HG03571 (cell line): ENCODE measurements at regions not wholly inside any gene's neighbourhood (a gene's known extent, or its start where the extent isn't known, plus 50 kb on each side); places are given as distances from the start of the nearest gene placed in this dataset.
A peak's percentile ranks its signal among the peaks of the same experiment; 100 is the strongest.
"Not testable (repeated sequence)": the region's sequence is repeated elsewhere in the genome, so short reads cannot be mapped to it uniquely, and the experiment has no call there.

Experiments
- ATAC-seq: cut with Tn5 transposase; IDR thresholded peaks from one replicate; pipeline ENCODE4 v1.9.1; 2021; ENCODE audit not compliant: unreplicated experiment

DNA sequence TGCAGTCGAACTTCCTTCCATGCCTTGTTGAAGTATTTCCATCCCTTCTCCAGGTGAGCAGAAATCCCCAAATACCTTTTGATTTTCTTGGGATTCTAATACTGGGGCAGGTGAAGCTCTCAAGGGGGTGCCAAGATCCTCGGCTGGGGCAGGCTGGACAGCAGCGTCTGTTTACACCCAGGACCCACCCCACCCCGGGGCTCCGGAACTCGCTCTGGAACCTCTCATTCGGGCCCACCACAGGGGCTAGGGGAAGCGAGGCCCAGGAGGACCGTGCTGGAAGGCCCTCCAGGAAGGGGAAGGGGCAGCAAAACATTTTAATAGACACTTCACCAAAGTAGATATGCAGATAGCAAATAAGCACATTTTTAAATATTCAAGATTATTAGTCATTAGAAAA is 161.9 kb upstream of the GORAB start:
- no peak for ATAC-seq

DNA sequence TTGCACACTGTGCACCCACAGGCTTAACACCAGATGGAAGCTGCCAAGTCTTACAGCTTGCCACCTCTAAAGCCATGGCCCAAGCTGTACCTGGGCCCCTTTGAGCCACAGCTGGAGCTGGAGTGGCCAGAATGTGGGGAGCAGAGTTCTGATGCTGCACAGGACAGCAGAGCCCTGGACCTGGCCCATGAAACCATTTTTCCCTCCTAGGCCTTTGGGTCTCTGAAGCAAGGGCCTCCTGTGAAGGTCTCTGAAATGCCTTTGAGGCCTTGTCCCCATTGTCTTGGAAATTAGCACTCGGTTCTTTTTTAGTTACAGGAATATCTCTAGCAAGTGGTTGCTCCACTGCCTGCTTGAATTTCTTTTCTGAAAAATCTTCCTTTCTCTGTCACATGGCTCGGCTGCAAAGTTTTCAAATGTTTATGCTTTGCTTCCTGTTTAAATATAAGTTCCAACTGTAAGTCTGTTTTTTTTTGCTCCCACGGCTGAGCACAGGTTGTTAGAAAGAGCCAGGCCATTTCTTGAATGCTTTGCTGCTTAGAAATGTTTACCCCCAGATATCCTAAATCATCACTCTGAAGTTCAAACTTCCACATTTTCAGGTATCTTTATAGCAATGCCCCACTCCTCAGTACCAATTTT is 156.8 kb upstream of the GORAB start:
- no peak for ATAC-seq

DNA sequence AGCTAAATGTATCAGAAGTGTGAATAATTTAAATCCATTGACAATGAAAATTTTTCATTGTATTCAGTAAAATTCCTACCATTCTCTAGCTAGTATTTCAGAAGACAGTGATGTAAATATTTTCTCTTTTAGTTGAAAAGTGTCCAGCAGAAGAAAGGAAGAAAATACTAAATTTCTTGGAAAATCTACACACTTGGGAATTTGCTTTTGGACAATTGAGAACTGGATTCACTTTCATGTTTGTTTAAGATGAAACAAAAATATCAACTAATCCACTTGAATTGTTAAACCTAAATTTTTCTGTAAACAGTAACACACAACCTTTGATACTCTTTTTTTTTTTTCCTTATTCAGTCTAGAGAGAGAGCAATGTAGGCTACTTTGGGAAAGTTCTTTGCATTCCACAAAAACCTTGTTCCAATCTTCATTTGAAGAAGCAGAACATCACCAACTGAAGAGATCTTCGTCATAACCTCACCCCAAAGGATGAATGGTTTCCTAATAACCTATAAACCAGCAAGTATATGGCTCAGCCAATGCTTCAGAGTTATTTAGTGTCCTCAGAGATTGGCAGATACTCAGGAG is 155.1 kb upstream of the GORAB start:
- ATAC-seq = no peak

DNA sequence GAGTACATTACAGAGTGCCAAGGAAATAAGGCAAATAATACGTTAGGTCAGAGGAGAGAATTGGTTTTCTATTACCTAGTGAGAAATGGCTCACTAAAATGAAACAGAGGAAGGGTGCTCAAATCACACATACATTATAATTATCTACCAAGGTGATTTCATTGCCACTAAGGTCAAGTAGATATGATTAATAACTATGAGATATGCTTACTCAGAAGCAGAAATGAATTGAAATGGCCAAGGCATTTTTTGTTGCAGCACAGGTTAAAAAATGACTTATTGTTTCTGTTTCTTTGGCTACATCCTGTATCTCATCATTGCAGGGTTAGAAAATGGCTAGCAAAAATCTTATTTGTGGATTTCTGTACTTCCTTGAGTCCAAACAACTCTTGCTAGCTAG is 154.5 kb upstream of the GORAB start:
- ATAC-seq = peak; percentile 93

DNA sequence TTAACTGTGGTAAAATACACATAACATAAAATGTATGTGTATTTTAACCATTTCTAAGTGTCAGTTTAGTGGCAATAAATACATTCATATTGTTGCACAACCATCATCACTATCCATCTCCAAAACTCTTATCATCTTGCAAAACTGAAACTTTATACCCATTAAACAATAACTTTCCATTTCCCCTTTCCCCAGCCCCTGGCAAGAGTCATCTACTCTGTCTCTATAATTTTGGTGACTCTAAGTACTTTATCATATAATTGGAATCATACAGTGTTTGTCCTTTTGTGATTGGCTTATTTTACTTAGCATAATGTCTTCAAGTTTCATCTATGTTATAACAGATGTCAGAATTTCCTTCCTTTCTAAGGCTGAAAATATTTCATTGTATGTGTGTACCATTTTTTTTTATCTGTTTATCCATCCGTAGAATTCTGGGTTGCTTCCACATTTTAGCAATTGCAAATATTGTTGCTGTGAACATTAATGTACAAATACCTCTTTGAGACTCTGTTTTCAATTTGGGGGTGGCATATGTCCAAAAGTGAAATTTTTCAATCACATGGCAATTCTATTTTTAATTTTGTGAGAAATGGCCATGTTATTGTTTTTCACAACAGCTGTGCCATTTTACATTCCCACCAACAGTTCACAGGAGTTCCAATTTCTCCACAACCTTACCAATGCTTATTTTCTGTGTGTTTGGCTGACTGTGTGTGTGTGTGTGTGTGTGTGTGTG is 153.9 kb upstream of the GORAB start:
- ATAC-seq = peak; percentile 28

DNA sequence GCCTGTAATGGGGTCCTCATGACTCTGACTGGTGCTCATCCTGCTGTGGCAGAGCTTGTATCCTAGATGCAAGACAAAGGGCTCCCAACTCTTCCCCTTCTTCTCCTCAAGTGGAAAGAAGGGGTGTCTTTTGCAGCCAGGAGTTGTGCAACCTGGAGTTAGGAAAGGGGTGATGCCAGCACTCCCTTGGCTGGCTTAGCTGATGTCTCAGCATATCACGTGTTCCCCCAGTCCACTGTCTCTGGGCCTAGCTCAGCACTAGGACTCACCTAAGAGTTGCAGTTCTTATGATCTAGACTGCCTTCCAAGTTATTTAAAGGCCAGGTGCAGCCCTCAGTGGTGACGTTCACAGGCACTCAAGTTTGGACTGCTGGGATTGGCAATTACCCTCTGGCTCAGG is 146.2 kb upstream of the GORAB start:
- ATAC-seq = no peak

DNA sequence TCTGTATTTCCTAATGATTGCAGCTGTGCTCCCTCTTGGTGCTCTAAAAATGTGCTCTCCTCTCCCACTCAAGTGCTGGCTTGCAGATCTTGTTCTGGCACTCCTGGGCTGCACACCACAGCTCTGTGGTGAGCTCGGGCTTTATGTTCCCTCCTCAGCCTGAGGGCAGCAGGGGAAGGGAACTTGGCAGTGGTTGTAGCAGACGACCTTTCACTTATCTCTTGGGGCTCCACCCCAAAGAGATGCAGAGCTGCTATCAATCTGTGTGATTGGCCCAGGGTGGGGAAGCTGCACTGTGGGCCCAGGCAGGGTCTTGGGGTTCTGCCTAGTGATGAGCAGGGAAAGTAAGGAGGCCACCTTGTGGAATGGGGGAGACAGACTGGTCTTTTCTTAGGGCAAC is 143.5 kb upstream of the GORAB start:
- no peak for ATAC-seq

DNA sequence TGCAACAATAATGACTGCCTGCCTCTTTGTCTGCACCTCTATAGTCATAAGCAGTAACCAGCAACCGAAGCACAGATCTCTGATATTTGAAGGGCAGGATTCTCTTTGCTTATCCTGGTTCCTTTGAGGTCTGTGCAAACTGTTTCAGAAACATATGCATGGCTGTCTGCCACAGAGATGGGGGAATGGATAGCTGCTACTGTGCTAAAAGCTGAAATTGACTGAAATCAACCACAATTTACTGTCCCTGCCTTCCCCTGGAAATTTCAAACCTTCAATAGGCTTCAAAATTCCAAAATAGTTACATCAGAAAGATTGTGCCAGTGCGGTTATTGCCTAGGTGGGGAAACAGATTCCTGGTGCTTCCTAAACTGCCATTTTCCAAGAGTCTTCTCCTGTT is 136.8 kb upstream of the GORAB start:
- no peak for ATAC-seq

DNA sequence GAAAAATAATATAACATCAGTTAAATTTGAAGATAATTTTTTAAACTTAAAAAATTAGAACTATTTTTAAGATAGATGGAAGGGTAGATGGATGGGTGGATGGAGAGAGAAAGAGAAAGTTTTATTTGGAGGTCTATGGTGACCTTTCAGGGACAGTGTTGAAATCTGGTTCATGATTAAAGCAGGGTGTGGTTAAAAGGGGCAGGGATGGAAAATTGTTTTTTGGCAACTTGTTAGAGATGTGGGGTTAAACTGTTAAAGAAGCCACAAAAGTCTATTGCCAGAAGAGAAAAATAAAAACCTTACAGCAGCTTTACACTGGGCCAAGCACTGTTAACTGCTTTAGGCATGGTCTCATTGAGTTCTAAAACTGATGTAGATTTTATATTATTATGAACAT is 134.9 kb upstream of the GORAB start:
- no peak for ATAC-seq

DNA sequence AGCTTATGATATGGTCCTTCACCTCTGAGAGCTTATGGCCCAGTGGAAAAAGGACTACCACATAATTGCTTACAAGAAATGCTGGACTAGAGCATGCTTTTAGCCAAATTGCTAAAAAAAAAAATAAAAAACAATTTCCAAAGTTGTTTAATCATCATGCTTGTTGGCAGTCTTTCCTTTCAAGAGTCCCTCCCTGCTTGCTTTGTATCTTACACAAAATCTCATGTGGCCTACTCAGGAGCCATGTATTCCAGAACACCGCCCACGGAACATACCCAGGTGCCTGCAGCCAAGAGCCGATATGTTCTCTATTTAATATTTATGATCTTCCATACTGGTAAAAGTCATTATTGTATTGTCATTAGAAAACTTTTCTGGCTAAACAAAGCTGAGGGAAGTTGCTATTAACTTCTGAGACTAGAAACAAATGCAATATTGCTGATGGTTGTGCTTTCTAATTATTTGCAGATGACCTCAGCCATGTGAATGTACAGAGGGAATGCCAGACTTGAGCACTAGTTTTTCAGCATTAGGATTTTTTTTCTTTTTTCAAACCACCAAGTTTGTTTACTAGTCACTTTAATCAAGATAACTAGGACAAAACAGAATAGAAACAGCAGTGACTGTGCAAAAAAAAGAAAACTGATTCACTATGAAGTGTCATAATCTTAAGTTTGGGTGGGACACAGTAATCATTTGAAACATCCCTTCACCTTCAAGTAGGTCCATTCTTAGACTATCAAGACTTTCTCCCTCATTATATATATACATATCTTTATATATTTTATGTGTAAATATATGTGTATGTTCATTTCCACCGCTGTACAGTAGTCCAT is 129.3 kb upstream of the GORAB start:
- ATAC-seq = no peak

DNA sequence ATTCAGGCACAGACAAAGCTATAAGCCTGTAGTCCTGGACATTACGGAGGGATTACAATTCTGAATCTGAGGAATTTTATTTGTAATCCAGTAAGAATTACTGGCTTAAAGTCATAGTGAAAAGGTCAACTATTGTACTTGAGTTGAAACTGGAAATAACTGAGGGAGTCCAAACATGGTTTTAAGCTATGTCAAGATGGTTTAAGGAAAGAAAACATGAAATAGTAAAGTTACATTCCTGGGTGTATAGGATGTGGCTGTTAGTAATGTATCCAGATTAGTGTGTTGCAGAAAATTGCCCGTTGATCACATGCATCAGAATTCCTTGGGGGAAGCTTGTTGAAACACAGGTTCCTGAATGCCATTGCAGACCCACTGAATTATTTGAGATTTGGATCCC is 124.8 kb upstream of the GORAB start:
- ATAC-seq = no peak

DNA sequence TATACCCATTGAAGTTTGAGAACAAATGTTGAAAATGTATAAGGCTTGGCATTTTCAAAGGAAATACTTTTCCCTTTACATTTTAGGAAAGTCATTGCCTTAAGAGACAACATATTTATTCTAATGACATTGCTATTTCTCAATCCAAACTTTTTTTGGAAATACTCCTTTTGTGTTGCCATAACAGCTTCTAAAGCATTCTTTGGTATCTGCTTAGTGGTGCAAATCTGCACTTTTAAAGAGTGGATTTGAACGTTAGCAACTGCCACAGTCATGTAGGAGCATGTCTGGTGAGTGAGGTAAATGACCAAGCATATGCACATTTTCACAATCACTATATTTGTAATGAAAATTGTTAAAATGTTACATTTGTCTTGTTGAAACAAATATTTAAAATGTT is 124.4 kb upstream of the GORAB start:
- no peak for ATAC-seq

DNA sequence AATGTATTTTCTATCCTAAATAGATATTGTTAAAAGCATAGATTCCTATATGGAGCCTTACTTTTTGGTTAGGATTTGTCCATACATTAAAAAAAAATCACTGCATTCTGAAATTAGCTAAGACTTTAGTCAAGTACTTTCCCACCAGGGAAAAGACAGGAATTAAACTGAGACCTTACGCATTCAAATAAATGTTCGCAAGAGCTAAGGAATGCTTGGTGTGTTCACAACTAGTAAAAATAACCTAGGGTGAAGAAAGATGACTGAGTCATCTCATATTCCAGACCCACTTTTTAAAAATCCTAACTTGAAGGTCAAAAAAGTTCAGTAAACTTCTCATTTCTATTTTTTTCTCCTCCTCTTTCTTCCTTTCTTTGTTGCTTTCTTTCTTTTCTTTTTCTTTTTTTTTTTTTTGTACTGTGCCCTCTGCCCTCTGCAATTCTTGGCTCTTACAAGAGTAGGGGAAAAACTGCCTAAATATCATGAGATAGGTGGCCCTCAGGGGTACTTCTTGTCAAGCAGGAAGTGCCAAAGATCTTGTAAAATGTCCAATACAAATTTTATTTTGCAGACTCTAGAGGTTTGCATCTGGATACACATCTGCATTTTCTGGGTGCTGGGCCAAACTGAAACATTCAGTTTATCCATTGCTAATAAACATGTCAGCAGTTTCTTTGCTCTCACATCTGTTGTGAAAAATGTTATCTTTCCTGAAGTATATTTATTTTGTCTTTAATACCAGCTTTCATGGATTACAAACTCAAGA is 121.4 kb upstream of the GORAB start:
- ATAC-seq = no peak

DNA sequence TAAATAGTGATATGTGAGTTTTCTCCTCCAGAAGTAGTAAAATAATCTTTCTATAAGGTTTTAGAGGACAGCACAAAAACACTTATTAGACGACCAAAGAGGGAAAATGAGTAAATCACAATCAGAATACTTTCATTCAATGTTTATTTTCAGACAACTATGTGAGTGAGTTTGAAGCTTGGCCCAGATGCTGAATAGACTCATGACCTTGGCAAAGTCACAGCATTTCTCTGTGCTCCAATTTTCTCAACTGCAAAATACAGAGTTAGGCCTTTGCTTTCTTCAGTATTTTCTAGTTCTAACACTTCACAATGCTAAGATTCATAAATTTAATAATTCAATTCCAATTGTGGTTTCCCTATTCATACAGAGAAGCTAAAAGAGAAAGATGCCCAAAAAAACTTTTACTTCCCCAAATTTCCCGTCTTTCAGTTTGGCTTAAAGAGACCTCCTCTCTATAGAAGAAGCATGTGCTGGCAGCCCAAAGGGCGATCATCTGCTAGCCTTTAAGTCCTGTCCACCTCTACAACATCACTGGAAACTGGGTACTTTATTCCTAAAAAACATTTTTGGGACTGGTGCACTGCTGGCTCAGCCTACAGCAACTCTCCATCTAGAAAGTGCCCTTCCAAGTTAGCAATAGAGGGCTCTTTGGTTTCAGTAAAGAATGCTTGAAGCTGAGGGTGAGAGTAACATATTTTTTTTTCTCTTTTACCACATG is 116.8 kb upstream of the GORAB start:
- ATAC-seq = no peak

DNA sequence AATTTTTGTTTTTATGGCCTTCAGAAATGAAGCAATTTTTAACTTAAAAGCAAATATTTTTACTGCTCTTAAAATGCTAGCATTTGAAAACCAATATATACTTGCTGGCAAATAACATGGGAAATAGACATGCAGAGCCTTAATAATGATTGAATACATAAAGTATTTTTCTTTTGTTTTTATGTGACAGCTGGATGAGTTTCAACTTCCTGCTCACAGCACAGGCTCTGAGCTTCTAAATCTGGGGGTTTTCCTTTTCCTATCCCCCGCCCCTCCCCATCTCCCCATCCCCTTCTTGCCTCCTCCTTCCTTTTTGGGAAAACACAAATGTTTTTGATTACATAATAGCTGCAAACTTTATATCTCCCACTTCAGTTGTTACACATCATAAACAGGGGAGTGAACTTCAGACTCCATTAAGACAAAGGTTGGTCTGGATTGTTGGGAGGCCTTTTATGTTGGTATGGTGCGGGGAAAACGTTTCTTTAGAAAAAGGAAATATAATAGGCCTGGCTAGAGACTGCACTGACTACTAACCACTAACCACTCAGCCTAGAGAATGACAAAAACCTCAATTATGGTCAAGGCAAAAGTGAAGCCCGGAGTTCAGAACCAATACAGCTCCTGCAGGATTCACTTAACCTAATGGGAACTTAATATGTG is 116.1 kb upstream of the GORAB start:
- ATAC-seq = no peak

DNA sequence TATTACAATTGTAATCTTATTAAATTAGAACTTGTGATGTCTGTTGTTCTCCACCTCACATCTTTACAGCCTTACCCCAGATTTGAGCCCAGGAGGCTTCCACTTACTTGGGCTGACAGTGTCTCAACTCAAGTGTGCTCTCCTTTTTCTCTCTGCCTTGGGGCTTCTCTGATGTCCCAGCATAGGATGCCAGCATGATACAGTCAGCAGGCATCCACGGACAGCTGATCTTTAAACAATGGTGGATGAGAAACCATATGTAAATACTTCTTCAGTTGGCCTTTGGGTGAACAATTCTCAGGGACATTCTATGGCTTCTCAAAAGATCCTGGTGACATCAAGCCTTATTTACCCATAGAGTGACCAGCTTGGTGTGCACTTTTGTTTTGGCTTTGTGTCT is 107.6 kb upstream of the GORAB start:
- ATAC-seq = no peak

DNA sequence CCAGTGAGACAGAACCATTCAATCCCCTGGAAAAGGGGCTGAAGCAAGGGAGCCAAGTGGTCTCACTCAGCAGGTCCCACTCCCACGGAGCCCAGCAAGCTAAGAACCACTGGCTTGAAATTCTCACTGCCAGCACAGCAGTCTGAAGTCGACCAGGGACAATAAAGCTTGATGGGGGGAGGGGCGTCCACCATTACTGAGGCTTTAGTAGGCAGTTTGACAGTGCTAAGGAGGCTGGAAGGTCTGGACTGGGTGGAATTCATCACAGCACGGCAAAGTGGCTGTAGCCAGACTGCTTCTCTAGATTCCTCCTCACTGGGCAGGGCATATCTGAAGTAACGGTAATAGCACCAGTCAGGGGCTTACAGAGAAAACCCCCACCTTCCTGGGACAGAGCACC is 105.4 kb upstream of the GORAB start:
- no peak for ATAC-seq

DNA sequence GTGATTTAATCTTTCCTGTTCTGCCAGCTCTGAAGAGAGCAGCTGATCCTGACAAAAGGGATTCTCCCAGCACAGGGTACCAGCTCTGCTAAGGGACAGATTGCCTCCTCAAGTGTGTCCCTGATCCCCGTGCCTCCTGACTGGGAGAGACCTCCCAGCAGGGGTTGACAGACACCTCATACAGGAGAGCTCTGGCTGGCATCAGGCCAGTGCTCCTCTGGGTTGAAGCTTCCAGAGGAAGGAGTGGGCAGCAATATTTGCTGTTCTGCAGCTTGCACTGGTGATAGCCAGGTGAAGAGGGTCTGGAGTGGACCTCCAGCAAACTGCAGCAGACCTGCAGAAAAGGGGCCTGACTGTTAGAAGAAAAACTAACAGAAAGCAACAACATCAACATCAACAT is 105.0 kb upstream of the GORAB start:
- not testable (repeated sequence) for ATAC-seq

DNA sequence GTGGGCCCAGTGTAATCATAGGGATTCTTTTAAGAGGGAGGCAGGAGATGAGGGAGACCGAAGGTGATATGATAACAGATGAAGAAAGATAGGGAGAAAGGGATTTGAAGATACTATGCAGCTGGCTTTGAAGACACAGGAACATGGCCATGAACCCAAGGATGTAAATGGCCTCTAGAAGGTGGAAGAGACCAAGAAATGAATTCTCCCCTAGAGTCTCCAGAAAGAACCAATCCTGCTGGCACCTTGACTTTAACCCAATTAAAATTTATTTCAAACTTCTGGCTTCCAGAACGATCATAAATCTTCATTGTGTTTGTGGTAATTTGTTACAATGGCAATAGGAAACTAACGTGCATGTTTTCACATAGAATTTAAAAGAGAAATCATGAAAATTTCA is 95.0 kb upstream of the GORAB start:
- no peak for ATAC-seq

DNA sequence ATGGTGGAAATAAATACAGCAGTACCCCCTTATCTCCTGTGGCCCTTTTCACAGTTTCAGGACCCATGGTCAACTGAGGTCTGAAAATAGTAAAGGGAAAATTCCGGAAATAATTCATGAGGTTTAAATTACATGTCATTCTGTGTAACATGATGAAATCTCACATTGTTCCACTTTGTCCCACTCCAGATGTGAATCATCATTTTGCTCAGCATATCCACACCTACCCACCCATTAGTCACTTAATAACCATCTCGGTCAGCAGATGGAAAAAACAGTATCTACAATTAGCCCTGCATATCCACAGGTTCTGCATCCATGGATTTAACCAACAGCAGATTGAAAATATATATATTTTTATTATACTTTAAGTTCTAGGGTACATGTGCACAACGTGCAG is 86.9 kb upstream of the GORAB start:
- ATAC-seq = no peak
